ENCODE measurements at regions not wholly inside any gene's neighbourhood (a gene's known extent, or its start where the extent isn't known, plus 50 kb on each side); places are given as distances from the start of the nearest gene placed in this dataset.

GRCh38 chr14:52119030-52119429, 50.2 kb upstream of the NID2 start:
- TF ChIP-seq, protein P1, sequence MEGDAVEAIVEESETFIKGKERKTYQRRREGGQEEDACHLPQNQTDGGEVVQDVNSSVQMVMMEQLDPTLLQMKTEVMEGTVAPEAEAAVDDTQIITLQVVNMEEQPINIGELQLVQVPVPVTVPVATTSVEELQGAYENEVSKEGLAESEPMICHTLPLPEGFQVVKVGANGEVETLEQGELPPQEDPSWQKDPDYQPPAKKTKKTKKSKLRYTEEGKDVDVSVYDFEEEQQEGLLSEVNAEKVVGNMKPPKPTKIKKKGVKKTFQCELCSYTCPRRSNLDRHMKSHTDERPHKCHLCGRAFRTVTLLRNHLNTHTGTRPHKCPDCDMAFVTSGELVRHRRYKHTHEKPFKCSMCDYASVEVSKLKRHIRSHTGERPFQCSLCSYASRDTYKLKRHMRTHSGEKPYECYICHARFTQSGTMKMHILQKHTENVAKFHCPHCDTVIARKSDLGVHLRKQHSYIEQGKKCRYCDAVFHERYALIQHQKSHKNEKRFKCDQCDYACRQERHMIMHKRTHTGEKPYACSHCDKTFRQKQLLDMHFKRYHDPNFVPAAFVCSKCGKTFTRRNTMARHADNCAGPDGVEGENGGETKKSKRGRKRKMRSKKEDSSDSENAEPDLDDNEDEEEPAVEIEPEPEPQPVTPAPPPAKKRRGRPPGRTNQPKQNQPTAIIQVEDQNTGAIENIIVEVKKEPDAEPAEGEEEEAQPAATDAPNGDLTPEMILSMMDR (IDR thresholded peaks at IDR 0.05; ENCODE audit: low read length), result no peak
- TF ChIP-seq EZH2 (IDR thresholded peaks at IDR 0.05; ENCODE audit: borderline replicate concordance, low read length), result no peak

Measured in OCI-LY1 (cell line).